HUES48 (cell line): ENCODE measurements at regions not wholly inside any gene's neighbourhood (a gene's known extent, or its start where the extent isn't known, plus 50 kb on each side); places are given as distances from the start of the nearest gene placed in this dataset.

Experiments
- H3K27ac ChIP-seq: one replicate; pipeline ENCODE4 v1.7.0; 2013; ENCODE audit warnings: low read depth, low read length, inconsistent platforms
- H3K27me3 ChIP-seq: 2 replicates; pipeline ENCODE4 v1.6.1; 2013; ENCODE audit warnings: mild to moderate bottlenecking, low read length; ENCODE audit not compliant: control insufficient read depth, insufficient read depth
- H3K36me3 ChIP-seq: 2 replicates; pipeline ENCODE4 v1.6.1; 2013; ENCODE audit warnings: low read length; ENCODE audit not compliant: control insufficient read depth, insufficient read depth
- H3K4me1 ChIP-seq: 2 replicates; pipeline ENCODE4 v1.6.1; 2013; ENCODE audit warnings: mild to moderate bottlenecking, low read length; ENCODE audit not compliant: control insufficient read depth, insufficient read depth
- H3K4me3 ChIP-seq: 2 replicates; pipeline ENCODE4 v1.5.1; 2013; ENCODE audit warnings: mild to moderate bottlenecking, low read depth, low read length
- H3K9ac ChIP-seq: 2 replicates; pipeline ENCODE4 v1.6.1; 2013; ENCODE audit warnings: mild to moderate bottlenecking, low read depth, low read length, moderate library complexity
- H3K9me3 ChIP-seq: 2 replicates; pipeline ENCODE4 v1.6.1; 2013; ENCODE audit warnings: low read length; ENCODE audit not compliant: control insufficient read depth, insufficient read depth

DNA sequence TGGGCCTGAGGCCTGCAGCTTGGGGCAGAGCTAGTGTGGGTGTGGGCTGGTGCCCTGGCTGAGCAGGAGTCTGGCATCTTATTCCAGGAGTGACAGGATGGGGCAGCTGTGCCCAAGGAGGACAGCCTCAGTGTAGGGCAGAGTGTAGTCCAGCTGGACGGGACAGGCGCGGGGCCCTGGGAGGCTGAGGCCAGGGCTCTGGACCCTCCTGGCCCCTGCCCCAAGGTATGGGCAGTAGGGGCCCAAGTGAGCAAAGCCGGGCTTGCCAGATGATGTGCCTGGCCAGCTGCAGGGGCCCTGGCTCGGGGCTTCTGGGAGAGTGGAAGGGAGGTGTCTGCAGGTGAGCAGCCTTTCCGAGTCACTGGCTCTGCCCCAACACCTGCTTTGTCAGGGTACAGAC is 1190.9 kb downstream of the BRD1 start:
- no peaks in the 10 kb centered on the region for H3K27me3 ChIP-seq
- H3K4me1 ChIP-seq: no peaks in the 10 kb centered on the region
- no peak overlapping the region for H3K9ac ChIP-seq

DNA sequence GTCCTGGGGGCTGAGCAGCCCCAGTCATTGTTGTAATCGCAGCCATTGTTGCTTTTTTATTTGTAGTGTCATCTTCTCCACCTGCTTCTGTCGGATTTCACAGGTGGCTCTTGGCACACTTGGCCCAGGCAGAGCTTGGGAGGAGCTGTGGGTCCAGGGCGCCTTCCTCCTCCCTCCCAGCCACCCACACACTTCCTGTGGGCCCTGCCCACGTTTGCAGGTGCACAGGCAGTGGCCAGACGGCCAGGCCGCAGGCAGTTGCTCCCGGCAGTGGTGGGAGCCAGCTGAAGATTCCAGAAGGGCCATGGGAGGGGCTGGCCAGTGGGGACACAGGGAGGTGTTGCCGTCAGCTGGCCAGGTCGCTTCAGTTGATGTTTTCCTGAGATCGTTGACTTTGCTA is 1191.9 kb downstream of the BRD1 start:
- Histone ChIP-seq H3K27me3 (no peaks in the 10 kb centered on the region), H3K4me3 (no peak overlapping the region), H3K9ac (no peak overlapping the region), H3K27ac (no peak overlapping the region), H3K9me3 (no peaks in the 10 kb centered on the region), H3K36me3 (no peaks in the 10 kb centered on the region), H3K4me1 (no peaks in the 10 kb centered on the region)

More for the DNA sequence above, 1190.9 kb downstream of the BRD1 start:
- H3K36me3 ChIP-seq: no peaks in the 10 kb centered on the region
- H3K27ac ChIP-seq: no peak overlapping the region
- no peak overlapping the region for H3K4me3 ChIP-seq
- H3K9me3 ChIP-seq: no peaks in the 10 kb centered on the region

DNA sequence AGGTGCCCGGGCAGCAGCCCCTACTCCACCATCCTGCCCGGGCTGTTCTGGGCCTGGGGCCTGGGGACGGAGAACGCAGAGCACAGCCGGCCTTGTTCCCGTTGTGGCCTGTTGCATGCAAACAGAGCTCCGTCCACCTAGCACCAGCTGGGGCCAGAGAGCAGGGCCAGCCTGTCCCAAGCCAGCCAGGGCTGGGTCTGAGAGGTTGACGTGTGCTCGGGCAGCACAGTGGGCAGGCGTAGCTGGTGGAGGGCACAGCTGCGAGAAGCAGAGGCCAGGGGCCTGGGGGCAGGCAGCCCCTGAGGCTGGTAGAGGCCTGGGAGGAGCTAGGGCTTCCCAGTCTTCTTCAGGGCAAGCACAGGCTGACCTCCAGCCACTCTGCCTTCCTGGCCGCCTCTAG is 1192.6 kb downstream of the BRD1 start:
- Histone ChIP-seq H3K4me3 (no peak overlapping the region), H3K4me1 (no peaks in the 10 kb centered on the region), H3K27ac (no peak overlapping the region), H3K9ac (no peak overlapping the region), H3K36me3 (no peaks in the 10 kb centered on the region), H3K27me3 (no peaks in the 10 kb centered on the region), H3K9me3 (no peaks in the 10 kb centered on the region)

DNA sequence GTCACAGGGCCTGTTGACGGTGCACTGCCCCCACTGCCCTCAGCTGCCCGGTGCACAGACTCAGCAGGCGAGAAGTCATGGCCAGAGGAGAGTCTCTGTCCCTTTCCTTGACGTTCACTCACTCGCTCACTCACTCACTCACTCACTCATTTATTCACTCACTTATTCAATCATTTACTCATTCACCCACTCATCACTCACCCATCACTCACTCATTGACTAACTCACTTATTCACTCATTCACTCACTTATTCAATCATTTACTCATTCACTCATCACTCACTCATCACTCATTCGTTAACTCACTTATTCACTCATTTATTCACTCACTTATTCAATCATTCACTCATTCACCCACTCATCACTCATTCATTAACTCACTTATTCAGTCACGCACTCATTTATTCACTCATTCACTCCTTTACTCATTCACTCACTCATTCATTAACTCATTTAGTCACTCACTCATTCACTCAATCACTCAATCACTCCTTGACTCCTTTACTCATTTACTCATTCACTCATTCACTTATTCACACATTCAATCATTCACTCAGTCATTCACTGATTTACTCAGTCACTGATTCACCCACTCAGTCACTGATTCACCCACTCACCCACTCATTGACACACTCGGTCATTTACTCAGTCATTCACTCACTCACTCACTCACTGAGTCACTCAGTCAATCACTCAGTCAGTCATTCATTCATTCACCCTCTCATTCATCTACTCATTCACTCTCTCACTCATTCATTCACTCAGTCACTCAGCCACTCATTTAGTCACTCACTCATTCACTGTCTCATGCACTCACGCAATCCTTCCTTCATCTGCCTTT is 1193.5 kb downstream of the BRD1 start:
- Histone ChIP-seq H3K4me1 (peaks cover 7% of the 10 kb centered on the region), H3K9ac (no peak overlapping the region), H3K27ac (no peak overlapping the region), H3K36me3 (no peaks in the 10 kb centered on the region), H3K9me3 (no peaks in the 10 kb centered on the region), H3K27me3 (no peaks in the 10 kb centered on the region), H3K4me3 (no peak overlapping the region)

DNA sequence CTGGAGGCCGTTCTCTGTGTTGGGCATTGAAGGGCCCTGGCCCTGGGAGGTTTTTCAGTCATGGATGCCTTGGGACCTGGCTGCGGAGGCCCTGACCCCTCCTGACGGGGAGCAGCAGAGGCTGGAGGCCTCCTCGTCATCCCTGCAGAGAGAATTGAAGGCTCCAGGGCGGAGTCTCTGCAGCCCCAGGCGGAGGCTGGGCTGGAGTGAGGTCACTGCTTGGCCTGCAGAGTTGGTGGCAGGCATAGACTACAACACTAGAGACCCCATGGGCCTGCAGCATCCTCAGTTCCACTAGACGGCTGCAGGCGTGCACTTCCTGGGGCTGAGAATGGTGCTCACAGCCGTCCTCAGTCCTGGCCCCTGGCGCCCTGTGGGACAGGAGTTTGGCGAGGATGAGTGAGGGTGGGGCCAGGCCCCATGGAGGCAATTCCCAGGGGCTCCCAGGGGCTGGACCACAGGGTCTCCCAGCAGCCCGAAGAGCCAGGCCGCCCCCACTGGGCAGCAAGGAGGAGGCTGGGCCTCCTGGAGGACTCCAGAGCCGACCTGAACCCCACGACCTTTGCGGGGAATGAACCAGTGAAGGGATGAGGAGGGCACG is 1194.9 kb downstream of the BRD1 start:
- Histone ChIP-seq H3K4me1 (peaks cover 12% of the 10 kb centered on the region), H3K9me3 (no peaks in the 10 kb centered on the region), H3K9ac (no peak overlapping the region), H3K27ac (no peak overlapping the region), H3K36me3 (no peaks in the 10 kb centered on the region), H3K4me3 (no peak overlapping the region), H3K27me3 (no peaks in the 10 kb centered on the region)

DNA sequence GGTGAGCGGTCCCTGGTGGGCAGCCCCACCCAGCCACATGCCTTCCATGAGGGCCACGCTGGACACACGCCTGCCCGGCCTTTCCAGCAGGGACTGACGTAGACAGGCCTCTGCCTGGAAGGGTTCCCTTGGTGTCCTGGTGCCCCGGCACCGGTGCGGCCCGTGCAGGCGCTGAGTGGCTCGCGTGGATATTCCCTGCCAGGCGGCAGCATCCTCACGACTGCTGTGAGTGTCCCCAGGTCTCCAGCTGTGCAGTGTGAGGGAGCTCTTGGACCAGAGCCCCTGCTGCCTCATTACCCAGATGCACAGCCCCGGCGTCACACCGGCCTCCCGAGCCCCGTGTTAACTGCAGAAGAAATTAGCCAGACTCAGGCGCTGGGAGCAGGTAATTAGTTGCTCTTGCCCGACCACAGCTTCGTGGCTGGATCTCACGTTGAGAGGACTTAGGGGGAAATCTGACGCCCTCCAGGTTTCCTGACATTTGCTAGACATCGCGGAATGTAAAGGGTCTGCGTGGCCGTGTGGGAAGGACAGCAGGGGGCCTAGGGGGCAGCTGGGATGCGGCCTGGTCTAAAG is 1196.3 kb downstream of the BRD1 start:
- H3K36me3 ChIP-seq: no peaks in the 10 kb centered on the region
- H3K4me3 ChIP-seq: no peak overlapping the region
- no peak overlapping the region for H3K27ac ChIP-seq
- H3K9me3 ChIP-seq: no peaks in the 10 kb centered on the region
- no peak overlapping the region for H3K9ac ChIP-seq
- peaks cover 12% of the 10 kb centered on the region for H3K4me1 ChIP-seq
- no peaks in the 10 kb centered on the region for H3K27me3 ChIP-seq

DNA sequence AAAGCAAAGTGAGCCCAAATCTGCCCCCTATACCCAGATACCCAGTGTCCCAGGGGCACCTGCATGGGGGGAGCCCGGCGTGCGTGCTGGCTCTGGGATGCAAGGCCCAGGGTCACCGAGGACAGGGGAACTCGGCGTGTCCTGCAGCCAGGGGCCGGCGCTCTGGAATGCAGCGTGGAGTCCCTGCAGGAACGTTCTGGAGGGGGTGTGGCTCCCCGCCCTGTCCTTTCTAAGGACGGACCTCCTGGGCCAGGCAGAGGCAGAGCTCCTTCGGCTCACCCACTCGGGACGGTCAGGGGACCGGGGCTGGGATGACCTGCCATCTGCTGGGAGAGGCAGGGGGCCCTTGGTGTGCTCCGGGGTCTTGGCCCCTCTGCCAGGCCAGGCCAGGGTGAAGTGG is 1196.8 kb downstream of the BRD1 start:
- H3K9me3 ChIP-seq: no peaks in the 10 kb centered on the region
- H3K27ac ChIP-seq: no peak overlapping the region
- no peak overlapping the region for H3K4me3 ChIP-seq
- H3K27me3 ChIP-seq: no peaks in the 10 kb centered on the region
- H3K36me3 ChIP-seq: no peaks in the 10 kb centered on the region
- peaks cover 12% of the 10 kb centered on the region for H3K4me1 ChIP-seq
- no peak overlapping the region for H3K9ac ChIP-seq

DNA sequence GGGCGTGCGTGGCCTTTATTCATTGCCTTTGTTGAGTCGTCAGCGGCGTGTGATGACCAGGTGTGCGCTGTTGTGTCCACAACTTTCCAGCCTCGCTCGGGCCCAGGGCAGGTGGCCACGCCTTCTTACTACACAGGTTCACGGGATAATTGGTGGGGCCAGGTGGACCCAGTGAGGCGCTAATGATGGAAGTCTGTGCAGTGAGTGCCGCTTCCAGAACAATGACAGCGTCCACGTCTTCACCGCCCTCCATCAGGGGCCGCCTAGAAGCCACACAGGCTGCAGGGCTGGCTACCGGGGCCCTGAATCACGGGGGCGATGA is 1197.3 kb downstream of the BRD1 start:
- no peak overlapping the region for H3K27ac ChIP-seq
- no peak overlapping the region for H3K4me3 ChIP-seq
- peaks cover 12% of the 10 kb centered on the region for H3K4me1 ChIP-seq
- H3K27me3 ChIP-seq: no peaks in the 10 kb centered on the region
- H3K9ac ChIP-seq: no peak overlapping the region
- no peaks in the 10 kb centered on the region for H3K36me3 ChIP-seq
- no peaks in the 10 kb centered on the region for H3K9me3 ChIP-seq

DNA sequence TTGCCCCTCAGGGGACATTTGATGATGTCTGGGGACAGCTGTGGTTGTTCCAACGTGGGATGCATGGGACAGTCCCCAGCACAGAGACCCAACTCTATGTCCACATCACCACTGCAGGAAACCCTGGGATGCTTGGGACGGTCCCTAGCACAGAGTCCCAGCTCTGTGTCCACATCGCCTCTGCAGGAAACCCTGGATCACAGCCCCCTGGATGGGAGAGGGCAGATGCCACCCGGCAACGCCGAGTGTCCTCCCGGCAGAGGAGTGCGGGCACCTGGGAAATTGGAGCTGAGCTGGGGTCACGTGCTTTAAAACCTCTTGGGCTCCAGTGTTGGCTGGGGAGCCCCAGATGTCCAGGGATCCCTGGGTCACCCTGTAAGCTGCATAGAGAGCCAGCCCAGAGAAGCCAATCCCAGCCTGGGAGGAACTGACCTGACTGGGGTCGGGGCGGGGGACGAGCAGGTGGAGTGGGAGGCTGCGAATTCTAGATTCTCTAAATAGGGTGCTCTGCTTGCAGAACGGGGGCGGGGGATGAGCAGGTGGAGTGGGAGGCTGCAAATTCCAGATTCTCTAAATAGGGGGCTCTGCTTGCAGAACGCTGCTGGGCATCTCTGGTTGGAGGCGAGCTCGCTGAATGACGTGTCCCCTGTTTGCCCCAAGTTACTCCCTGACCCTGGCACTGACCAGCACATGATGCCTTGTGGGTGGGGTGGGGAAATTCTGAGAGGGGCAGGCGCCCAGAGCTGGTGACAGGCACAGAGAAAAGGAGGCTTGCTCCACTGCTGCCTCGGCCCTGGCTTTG is 1197.8 kb downstream of the BRD1 start:
- H3K36me3 ChIP-seq: no peaks in the 10 kb centered on the region

DNA sequence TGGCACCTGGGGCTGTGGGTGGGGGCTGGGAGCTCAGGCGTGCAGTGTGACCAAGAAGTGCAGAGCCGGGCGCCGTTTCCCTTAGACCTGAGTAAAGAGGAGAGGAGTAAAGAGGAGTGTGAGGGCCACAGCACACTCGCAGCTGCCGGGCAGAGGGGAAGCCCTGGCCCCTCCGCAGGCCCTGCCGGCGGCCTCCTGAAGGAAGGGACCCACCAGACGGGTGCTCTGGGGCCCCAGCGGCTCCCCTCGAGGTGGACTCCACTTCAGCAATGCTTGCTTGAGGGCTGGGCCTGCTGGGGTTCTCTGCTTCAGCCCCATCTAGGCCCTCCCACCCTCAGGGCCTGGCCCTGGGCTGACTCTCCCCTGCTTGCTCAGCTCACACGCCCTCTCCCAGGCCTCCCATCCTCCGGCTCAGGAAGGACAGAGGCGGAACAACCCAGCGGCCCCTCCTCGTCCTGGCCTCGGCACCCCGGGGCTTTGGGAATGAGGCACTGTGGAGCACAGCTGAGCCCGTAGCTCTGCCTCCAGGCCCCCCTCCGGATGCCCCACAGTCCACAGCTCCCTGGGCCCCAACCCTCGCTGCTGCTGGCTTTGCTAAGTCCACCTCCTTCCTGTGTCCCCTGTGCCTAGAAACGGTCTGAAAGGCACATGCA is 1198.7 kb downstream of the BRD1 start:
- peaks cover 12% of the 10 kb centered on the region for H3K4me1 ChIP-seq
- no peaks in the 10 kb centered on the region for H3K9me3 ChIP-seq

More for the DNA sequence above, 1197.8 kb downstream of the BRD1 start:
- Histone ChIP-seq H3K4me3 (no peak overlapping the region), H3K9me3 (no peaks in the 10 kb centered on the region), H3K4me1 (peaks cover 12% of the 10 kb centered on the region), H3K27ac (no peak overlapping the region), H3K9ac (no peak overlapping the region), H3K27me3 (no peaks in the 10 kb centered on the region)

More for the DNA sequence above, 1198.7 kb downstream of the BRD1 start:
- H3K36me3 ChIP-seq: no peaks in the 10 kb centered on the region
- H3K27ac ChIP-seq: no peak overlapping the region
- no peaks in the 10 kb centered on the region for H3K27me3 ChIP-seq
- no peak overlapping the region for H3K9ac ChIP-seq
- H3K4me3 ChIP-seq: no peak overlapping the region
